SK-N-SH (cell line): ENCODE measurements at regions not wholly inside any gene's neighbourhood (a gene's known extent, or its start where the extent isn't known, plus 50 kb on each side); places are given as distances from the start of the nearest gene placed in this dataset.

Source experiments
- CTCF ChIA-PET: fragments of 300-600, 350-600 bp; formaldehyde crosslinking; extraction: SDS; loops from one replicate; lab custom pipeline; 2021; lab: Yijun Ruan, JAX
- POLR2A ChIA-PET: fragments of 350-600 bp; sonication (Branson Sonifier 250); formaldehyde crosslinking; extraction: SDS; loops from one replicate; lab custom pipeline; 2020; ENCODE audit warnings: antibody characterized with exemption, inconsistent platforms; lab: Yijun Ruan, JAX
- DNase-seq: peaks from one replicate; pipeline ENCODE4 v3.0.0; 2012
- H2AFZ ChIP-seq: fragments of 200-600 bp; sonication (generic); 2 replicates; pipeline ENCODE4 v1.8.1; 2016; ENCODE audit warnings: antibody characterized with exemption, mild to moderate bottlenecking, low read depth
- H3F3A ChIP-seq: fragments of 200-600 bp; sonication (generic); replicated peaks from 2 replicates; pipeline ENCODE3; 2016; ENCODE audit warnings: antibody characterized with exemption, mild to moderate bottlenecking; ENCODE audit not compliant: insufficient read depth
- H3K27ac ChIP-seq, 2 experiments: fragments of 200-500 bp in 1 of 2; fragments of 200-600 bp in 1 of 2; sonication (Bioruptor generic) in 1 of 2; sonication (generic), shearing (Covaris generic) in 1 of 2; 2 replicates each; pipeline versions ENCODE4 v1.5.1 to v1.6.1; 2014 to 2016; ENCODE audit warnings: low read depth in 2 of 2, inconsistent platforms in 1 of 2, low read length in 1 of 2, mild to moderate bottlenecking in 1 of 2, mixed read lengths in 1 of 2
- H3K27me3 ChIP-seq: fragments of 200-600 bp; sonication (generic), shearing (Covaris generic); 2 replicates; pipeline ENCODE4 v1.6.1; 2016; ENCODE audit warnings: mixed run types; ENCODE audit not compliant: insufficient read depth
- H3K36me3 ChIP-seq, 2 experiments: fragments of 200-500 bp in 1 of 2; fragments of 200-600 bp in 1 of 2; sonication (Bioruptor generic) in 1 of 2; sonication (generic) in 1 of 2; replicated peaks in 1 of 2; 2 replicates each; pipeline versions ENCODE3 to v1.5.1; 2014 to 2016; ENCODE audit warnings: low read length in 1 of 2, mild to moderate bottlenecking in 1 of 2; ENCODE audit not compliant: insufficient read depth in 2 of 2, control insufficient read depth in 1 of 2
- H3K4me1 ChIP-seq, 2 experiments: fragments of 200-500 bp in 1 of 2; fragments of 200-600 bp in 1 of 2; sonication (Bioruptor generic) in 1 of 2; sonication (generic), shearing (Covaris generic) in 1 of 2; 2 replicates each; pipeline versions ENCODE4 v1.5.1 to v1.6.1; 2014 to 2016; ENCODE audit warnings: low read depth in 1 of 2, low read length in 1 of 2, mixed run types in 1 of 2; ENCODE audit not compliant: insufficient read depth in 2 of 2, control insufficient read depth in 1 of 2
- H3K4me2 ChIP-seq: fragments of 200-600 bp; sonication (generic), shearing (Covaris generic); 2 replicates; pipeline ENCODE4 v1.6.1; 2017; ENCODE audit warnings: mixed run types
- H3K4me3 ChIP-seq, 2 experiments: fragments of 200-500 bp in 1 of 2; fragments of 200-600 bp in 1 of 2; sonication (Bioruptor generic) in 1 of 2; sonication (generic), shearing (Covaris generic) in 1 of 2; 2 replicates each; pipeline versions ENCODE4 v1.5.1 to v1.8.1; 2014 to 2016; ENCODE audit warnings: low read depth in 2 of 2, inconsistent platforms in 1 of 2, low read length in 1 of 2, mild to moderate bottlenecking in 1 of 2, mixed read lengths in 1 of 2, moderate library complexity in 1 of 2
- H3K79me2 ChIP-seq: fragments of 200-600 bp; sonication (generic); 2 replicates; pipeline ENCODE4 v1.8.1; 2017; ENCODE audit warnings: mild to moderate bottlenecking; ENCODE audit not compliant: insufficient read depth
- H3K9ac ChIP-seq: fragments of 200-600 bp; sonication (generic); 2 replicates; pipeline ENCODE4 v1.6.1; 2017; ENCODE audit warnings: mixed run types
- H3K9me2 ChIP-seq: fragments of 200-600 bp; sonication (generic); 2 replicates; pipeline ENCODE4 v1.6.1; 2017; ENCODE audit warnings: mixed run types
- H3K9me3 ChIP-seq: fragments of 200-600 bp; sonication (generic); 2 replicates; pipeline ENCODE4 v1.6.1; 2017; ENCODE audit warnings: mixed run types, mild to moderate bottlenecking, moderate library complexity
- H4K20me1 ChIP-seq: fragments of 200-600 bp; sonication (generic); 2 replicates; pipeline ENCODE4 v1.6.1; 2017; ENCODE audit warnings: mild to moderate bottlenecking, mixed run types; ENCODE audit not compliant: insufficient read depth
- EP300 ChIP-seq, 2 experiments: IDR thresholded peaks; 2 replicates each; pipeline versions ENCODE4 v1.4.0 to v1.6.1; 2012; ENCODE audit warnings: borderline replicate concordance in 1 of 2, low read depth in 1 of 2, low read length in 1 of 2
- FOXM1 ChIP-seq: IDR thresholded peaks from 2 replicates; pipeline ENCODE4 v1.4.0; 2012; ENCODE audit warnings: low read depth, mild to moderate bottlenecking
- GABPA ChIP-seq: IDR thresholded peaks from 2 replicates; pipeline ENCODE4 v1.4.0; 2012; ENCODE audit warnings: low read depth, mild to moderate bottlenecking
- MEF2A ChIP-seq: IDR thresholded peaks from 2 replicates; pipeline ENCODE4 v1.4.0; 2012; ENCODE audit warnings: low read depth, borderline replicate concordance
- POLR2AphosphoS5 ChIP-seq: IDR thresholded peaks from 2 replicates; pipeline ENCODE4 v1.6.1; 2012; ENCODE audit warnings: low read depth, low read length
- SIN3A ChIP-seq: IDR thresholded peaks from 2 replicates; pipeline ENCODE4 v1.6.1; 2012; ENCODE audit warnings: low read depth, mild to moderate bottlenecking, low read length, moderate library complexity, borderline replicate concordance
- SMC3 ChIP-seq: IDR thresholded peaks from 2 replicates; pipeline ENCODE4 v1.6.1; 2012; ENCODE audit warnings: low read depth, low read length, improper control_type of control experiment
- TAF1 ChIP-seq: IDR thresholded peaks from 2 replicates; pipeline ENCODE4 v1.6.1; 2012; ENCODE audit warnings: low read depth, mild to moderate bottlenecking, low read length, moderate library complexity, borderline replicate concordance
- TEAD4 ChIP-seq: IDR thresholded peaks from 2 replicates; pipeline ENCODE4 v1.4.0; 2012; ENCODE audit warnings: mild to moderate bottlenecking, borderline replicate concordance; ENCODE audit not compliant: insufficient read depth
- YY1 ChIP-seq: IDR thresholded peaks from 2 replicates; pipeline ENCODE4 v1.4.0; 2012; ENCODE audit warnings: low read depth, mild to moderate bottlenecking
- ZBTB33 ChIP-seq: IDR thresholded peaks from 2 replicates; pipeline ENCODE4 v1.4.0; 2012; ENCODE audit warnings: low read depth, borderline replicate concordance
- WGBS: methylation state at CpG from one replicate; pipeline ENCODE4 v1.1.6; 2017; ENCODE audit warnings: low lambda C conversion rate; 5-methylcytosine and 5-hydroxymethylcytosine counted together
- TF ChIP-seq, protein P1 (sequence below): fragments of 150-350 bp; IDR thresholded peaks from 2 replicates; pipeline ENCODE4 v1.6.1; 2017; ENCODE audit warnings: antibody characterized with exemption, low read length, low read depth, borderline replicate concordance
- TF ChIP-seq, protein P2 (sequence below): IDR thresholded peaks from 2 replicates; pipeline ENCODE4 v1.6.1; 2012; ENCODE audit warnings: mild to moderate bottlenecking, low read depth, low read length, moderate library complexity

- Histone ChIP-seq H3K9me3 (no peaks in the 10 kb centered on the region), H3K4me1 (no peaks in the 10 kb centered on the region), H3K4me3 (no peak overlapping the region)
- CTCF ChIA-PET: interaction anchor here (1.5 kb wide), 1 partner anchor 419 kb away, joined by 3 read pairs; no protein-coding TSS in a partner anchor
- TF ChIP-seq MEF2A (no peak), TEAD4 (no peak), POLR2AphosphoS5 (no peak), EP300 (IDR thresholded peaks at IDR 0.05; ENCODE audit: borderline replicate concordance in 1 of 2, low read depth in 1 of 2, low read length in 1 of 2) (no peak), YY1 (no peak), TAF1 (no peak), SIN3A (no peak), SMC3 (no peak), FOXM1 (no peak), GABPA (no peak), ZBTB33 (no peak)
- TF ChIP-seq, protein P1, sequence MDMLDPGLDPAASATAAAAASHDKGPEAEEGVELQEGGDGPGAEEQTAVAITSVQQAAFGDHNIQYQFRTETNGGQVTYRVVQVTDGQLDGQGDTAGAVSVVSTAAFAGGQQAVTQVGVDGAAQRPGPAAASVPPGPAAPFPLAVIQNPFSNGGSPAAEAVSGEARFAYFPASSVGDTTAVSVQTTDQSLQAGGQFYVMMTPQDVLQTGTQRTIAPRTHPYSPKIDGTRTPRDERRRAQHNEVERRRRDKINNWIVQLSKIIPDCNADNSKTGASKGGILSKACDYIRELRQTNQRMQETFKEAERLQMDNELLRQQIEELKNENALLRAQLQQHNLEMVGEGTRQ: no peak
- TF ChIP-seq, protein P2, sequence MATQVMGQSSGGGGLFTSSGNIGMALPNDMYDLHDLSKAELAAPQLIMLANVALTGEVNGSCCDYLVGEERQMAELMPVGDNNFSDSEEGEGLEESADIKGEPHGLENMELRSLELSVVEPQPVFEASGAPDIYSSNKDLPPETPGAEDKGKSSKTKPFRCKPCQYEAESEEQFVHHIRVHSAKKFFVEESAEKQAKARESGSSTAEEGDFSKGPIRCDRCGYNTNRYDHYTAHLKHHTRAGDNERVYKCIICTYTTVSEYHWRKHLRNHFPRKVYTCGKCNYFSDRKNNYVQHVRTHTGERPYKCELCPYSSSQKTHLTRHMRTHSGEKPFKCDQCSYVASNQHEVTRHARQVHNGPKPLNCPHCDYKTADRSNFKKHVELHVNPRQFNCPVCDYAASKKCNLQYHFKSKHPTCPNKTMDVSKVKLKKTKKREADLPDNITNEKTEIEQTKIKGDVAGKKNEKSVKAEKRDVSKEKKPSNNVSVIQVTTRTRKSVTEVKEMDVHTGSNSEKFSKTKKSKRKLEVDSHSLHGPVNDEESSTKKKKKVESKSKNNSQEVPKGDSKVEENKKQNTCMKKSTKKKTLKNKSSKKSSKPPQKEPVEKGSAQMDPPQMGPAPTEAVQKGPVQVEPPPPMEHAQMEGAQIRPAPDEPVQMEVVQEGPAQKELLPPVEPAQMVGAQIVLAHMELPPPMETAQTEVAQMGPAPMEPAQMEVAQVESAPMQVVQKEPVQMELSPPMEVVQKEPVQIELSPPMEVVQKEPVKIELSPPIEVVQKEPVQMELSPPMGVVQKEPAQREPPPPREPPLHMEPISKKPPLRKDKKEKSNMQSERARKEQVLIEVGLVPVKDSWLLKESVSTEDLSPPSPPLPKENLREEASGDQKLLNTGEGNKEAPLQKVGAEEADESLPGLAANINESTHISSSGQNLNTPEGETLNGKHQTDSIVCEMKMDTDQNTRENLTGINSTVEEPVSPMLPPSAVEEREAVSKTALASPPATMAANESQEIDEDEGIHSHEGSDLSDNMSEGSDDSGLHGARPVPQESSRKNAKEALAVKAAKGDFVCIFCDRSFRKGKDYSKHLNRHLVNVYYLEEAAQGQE: no peak
- TF ChIP-seq, all 33 proteins: peak for 0
- Histone ChIP-seq H3K9me2 (no peaks in the 10 kb centered on the region), H3K27me3 (no peaks in the 10 kb centered on the region), H4K20me1 (no peaks in the 10 kb centered on the region), H3K4me2 (no peak overlapping the region), H3K36me3 (no peaks in the 10 kb centered on the region), H3K27ac (no peak overlapping the region), H3K79me2 (no peaks in the 10 kb centered on the region), H2AFZ (no peak overlapping the region), H3F3A (no peaks in the 10 kb centered on the region), H3K9ac (no peak overlapping the region)
- POLR2A ChIA-PET: no interaction called here
- 56% methylated on average over 2 of the region's 2 CpGs for WGBS
- no peak for DNase-seq
Measured at GRCh38 chr4:189374176-189374575, 566.5 kb upstream of the FRG1 start.
